ENCODE measurements at regions not wholly inside any gene's neighbourhood (a gene's known extent, or its start where the extent isn't known, plus 50 kb on each side); places are given as distances from the start of the nearest gene placed in this dataset.

DNA sequence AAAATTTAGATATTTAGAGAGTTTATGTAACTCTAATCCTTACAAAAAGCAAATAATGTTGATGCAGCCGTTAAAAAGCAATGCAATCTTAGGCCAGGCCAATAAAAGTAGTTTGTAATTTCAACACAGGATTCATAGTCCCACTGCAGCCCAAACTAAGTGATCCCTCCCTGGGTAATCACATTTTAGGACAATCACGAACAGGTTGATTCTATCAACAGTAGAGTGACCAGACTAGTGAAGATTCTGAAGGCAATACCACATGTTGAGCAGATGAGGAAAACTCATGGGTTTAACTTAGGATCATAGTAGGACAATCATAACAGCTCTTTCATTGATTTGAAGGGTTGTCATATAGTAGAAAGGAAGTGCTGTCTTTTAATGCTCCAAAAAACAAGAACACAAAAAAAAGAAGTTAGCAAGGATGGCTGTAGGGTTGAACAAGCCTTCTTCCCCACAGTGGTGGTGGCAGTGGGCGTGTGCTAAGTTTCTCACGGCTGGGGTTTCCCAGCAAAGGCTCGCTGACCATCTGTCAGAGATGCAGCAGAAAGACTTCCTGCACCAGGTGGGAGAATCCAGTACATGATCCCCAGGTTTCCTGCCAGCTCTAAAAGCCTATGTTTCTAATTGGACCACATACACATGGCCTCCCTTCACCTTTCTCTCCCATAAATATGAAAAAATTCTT lies 212.2 kb downstream of the CHRM2 start:
- TF ChIP-seq, protein P1, sequence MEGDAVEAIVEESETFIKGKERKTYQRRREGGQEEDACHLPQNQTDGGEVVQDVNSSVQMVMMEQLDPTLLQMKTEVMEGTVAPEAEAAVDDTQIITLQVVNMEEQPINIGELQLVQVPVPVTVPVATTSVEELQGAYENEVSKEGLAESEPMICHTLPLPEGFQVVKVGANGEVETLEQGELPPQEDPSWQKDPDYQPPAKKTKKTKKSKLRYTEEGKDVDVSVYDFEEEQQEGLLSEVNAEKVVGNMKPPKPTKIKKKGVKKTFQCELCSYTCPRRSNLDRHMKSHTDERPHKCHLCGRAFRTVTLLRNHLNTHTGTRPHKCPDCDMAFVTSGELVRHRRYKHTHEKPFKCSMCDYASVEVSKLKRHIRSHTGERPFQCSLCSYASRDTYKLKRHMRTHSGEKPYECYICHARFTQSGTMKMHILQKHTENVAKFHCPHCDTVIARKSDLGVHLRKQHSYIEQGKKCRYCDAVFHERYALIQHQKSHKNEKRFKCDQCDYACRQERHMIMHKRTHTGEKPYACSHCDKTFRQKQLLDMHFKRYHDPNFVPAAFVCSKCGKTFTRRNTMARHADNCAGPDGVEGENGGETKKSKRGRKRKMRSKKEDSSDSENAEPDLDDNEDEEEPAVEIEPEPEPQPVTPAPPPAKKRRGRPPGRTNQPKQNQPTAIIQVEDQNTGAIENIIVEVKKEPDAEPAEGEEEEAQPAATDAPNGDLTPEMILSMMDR (IDR thresholded peaks at IDR 0.05): no peak
- TF ChIP-seq, protein P2, sequence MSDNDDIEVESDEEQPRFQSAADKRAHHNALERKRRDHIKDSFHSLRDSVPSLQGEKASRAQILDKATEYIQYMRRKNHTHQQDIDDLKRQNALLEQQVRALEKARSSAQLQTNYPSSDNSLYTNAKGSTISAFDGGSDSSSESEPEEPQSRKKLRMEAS (IDR thresholded peaks at IDR 0.05; ENCODE audit: low read depth): no peak
- TF ChIP-seq EP300 (IDR thresholded peaks at IDR 0.05; ENCODE audit: borderline replicate concordance in 1 of 2, low read depth in 1 of 2, low read length in 1 of 2) (no peak), YY1 (IDR thresholded peaks at IDR 0.05; ENCODE audit: low read depth) (no peak), GABPA (IDR thresholded peaks at IDR 0.05; ENCODE audit: low read depth) (no peak), POLR2AphosphoS5 (IDR thresholded peaks at IDR 0.05; ENCODE audit: low read depth, low read length) (no peak), EZH2phosphoT487 (IDR thresholded peaks at IDR 0.05; ENCODE audit: borderline replicate concordance, low read depth) (no peak), RFX5 (IDR thresholded peaks at IDR 0.05; ENCODE audit: low read length) (no peak)
- TF ChIP-seq, protein P3, sequence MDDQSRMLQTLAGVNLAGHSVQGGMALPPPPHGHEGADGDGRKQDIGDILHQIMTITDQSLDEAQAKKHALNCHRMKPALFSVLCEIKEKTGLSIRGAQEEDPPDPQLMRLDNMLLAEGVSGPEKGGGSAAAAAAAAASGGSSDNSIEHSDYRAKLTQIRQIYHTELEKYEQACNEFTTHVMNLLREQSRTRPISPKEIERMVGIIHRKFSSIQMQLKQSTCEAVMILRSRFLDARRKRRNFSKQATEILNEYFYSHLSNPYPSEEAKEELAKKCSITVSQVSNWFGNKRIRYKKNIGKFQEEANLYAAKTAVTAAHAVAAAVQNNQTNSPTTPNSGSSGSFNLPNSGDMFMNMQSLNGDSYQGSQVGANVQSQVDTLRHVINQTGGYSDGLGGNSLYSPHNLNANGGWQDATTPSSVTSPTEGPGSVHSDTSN (IDR thresholded peaks at IDR 0.05): no peak
- TF ChIP-seq, protein P4, sequence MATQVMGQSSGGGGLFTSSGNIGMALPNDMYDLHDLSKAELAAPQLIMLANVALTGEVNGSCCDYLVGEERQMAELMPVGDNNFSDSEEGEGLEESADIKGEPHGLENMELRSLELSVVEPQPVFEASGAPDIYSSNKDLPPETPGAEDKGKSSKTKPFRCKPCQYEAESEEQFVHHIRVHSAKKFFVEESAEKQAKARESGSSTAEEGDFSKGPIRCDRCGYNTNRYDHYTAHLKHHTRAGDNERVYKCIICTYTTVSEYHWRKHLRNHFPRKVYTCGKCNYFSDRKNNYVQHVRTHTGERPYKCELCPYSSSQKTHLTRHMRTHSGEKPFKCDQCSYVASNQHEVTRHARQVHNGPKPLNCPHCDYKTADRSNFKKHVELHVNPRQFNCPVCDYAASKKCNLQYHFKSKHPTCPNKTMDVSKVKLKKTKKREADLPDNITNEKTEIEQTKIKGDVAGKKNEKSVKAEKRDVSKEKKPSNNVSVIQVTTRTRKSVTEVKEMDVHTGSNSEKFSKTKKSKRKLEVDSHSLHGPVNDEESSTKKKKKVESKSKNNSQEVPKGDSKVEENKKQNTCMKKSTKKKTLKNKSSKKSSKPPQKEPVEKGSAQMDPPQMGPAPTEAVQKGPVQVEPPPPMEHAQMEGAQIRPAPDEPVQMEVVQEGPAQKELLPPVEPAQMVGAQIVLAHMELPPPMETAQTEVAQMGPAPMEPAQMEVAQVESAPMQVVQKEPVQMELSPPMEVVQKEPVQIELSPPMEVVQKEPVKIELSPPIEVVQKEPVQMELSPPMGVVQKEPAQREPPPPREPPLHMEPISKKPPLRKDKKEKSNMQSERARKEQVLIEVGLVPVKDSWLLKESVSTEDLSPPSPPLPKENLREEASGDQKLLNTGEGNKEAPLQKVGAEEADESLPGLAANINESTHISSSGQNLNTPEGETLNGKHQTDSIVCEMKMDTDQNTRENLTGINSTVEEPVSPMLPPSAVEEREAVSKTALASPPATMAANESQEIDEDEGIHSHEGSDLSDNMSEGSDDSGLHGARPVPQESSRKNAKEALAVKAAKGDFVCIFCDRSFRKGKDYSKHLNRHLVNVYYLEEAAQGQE (IDR thresholded peaks at IDR 0.05; ENCODE audit: low read depth, low read length): no peak
